OCI-LY3 (cell line): ENCODE measurements at regions not wholly inside any gene's neighbourhood (a gene's known extent, or its start where the extent isn't known, plus 50 kb on each side); places are given as distances from the start of the nearest gene placed in this dataset.

Source experiments
- CTCF ChIP-seq: fragments of 200-600, 300-600 bp; sonication (generic); IDR thresholded peaks from 2 replicates; pipeline ENCODE4 v1.5.1; 2014; ENCODE audit warnings: antibody characterized with exemption, low read length, low read depth
- EZH2phosphoT487 ChIP-seq: fragments of 200-600 bp; shearing (Covaris generic); IDR thresholded peaks from 2 replicates; pipeline ENCODE4 v1.6.1; 2018; ENCODE audit warnings: antibody characterized with exemption, mixed run types, low read depth

- TF ChIP-seq CTCF (no peak), EZH2phosphoT487 (no peak)
These were observed 57.3 kb upstream of the ASAP2 start for GRCh38 chr2:9149388-9149660.
